ENCODE measurements at regions not wholly inside any gene's neighbourhood (a gene's known extent, or its start where the extent isn't known, plus 50 kb on each side); places are given as distances from the start of the nearest gene placed in this dataset.

- DNase-seq: no peak
Measured at GRCh38 chr18:1954583-1955312, 616.6 kb downstream of the METTL4 start.

- no peak for DNase-seq
Measured at GRCh38 chr18:1958798-1959197, 612.5 kb downstream of the METTL4 start.

GRCh38 chr18:1965016-1965415, 606.3 kb downstream of the METTL4 start:
- DNase-seq: no peak

GRCh38 chr18:1965541-1965940, 605.8 kb downstream of the METTL4 start:
- DNase-seq: no peak

- no peak for DNase-seq
Measured at GRCh38 chr18:1968801-1969498, 602.4 kb downstream of the METTL4 start.

- no peak for DNase-seq
Measured at GRCh38 chr18:1976484-1976883, 594.8 kb downstream of the METTL4 start.

GRCh38 chr18:1982056-1982455, 589.2 kb downstream of the METTL4 start:
- no peak for DNase-seq

GRCh38 chr18:1983746-1984515, 587.4 kb downstream of the METTL4 start:
- DNase-seq: no peak

- DNase-seq: no peak
Measured at GRCh38 chr18:1993866-1994265, 577.4 kb downstream of the METTL4 start.

- DNase-seq: no peak
Measured at GRCh38 chr18:1994471-1994870, 576.8 kb downstream of the METTL4 start.

GRCh38 chr18:1995041-1995612, 576.2 kb downstream of the METTL4 start:
- peak in 1 of 2 donors; percentile 6 for DNase-seq

- no peak for DNase-seq
Measured at GRCh38 chr18:1998121-1998520, 573.2 kb downstream of the METTL4 start.

GRCh38 chr18:1999387-1999786, 571.9 kb downstream of the METTL4 start:
- DNase-seq: no peak

GRCh38 chr18:2002151-2002550, 569.2 kb downstream of the METTL4 start:
- no peak for DNase-seq

- DNase-seq: no peak
Measured at GRCh38 chr18:2002604-2003003, 568.7 kb downstream of the METTL4 start.

GRCh38 chr18:2009942-2010697, 561.2 kb downstream of the METTL4 start:
- DNase-seq: no peak

GRCh38 chr18:2027016-2027415, 544.3 kb downstream of the METTL4 start:
- DNase-seq: no peak

GRCh38 chr18:2027756-2028155, 543.5 kb downstream of the METTL4 start:
- no peak for DNase-seq

- DNase-seq: no peak
Measured at GRCh38 chr18:2028986-2029385, 542.3 kb downstream of the METTL4 start.

- no peak for DNase-seq
Measured at GRCh38 chr18:2030647-2031046, 540.7 kb downstream of the METTL4 start.

- no peak for DNase-seq
Measured at GRCh38 chr18:2032036-2032435, 539.3 kb downstream of the METTL4 start.

- no peak for DNase-seq
Measured at GRCh38 chr18:2035056-2035455, 536.2 kb downstream of the METTL4 start.
